ENCODE measurements at regions not wholly inside any gene's neighbourhood (a gene's known extent, or its start where the extent isn't known, plus 50 kb on each side); places are given as distances from the start of the nearest gene placed in this dataset.

DNA sequence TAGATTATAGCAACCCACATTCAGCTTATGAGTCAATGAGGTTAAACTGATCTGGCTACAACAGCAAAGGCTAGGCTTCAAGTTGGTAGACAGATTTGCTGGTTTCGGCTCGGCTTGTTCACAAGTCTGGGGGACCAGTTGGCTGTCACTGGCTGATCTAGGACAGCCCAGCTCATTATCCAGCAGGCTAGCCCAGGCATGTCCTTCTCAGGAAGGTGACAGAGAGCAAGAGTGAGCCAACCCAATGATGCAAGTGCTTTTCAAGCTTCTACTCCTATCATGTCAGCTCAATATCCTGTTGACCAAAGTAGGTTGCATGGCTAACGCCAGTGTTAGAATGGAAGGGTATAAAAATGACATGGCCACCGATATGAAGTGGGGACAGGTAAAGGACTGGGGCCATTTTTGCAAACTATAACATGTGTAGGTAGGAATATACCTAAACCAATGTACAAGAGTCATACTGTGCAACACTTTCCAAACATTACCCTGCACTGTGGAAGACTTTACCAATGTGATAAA is 220.9 kb upstream of the SOX21 start:
- no peak for DNase-seq
- Mint-ChIP-seq H3K36me3 (ENCODE audit: low read depth) (peaks cover 2% of the 10 kb centered on the region), H3K4me1 (no peaks in the 10 kb centered on the region), H3K9me3 (peaks cover 12% of the 10 kb centered on the region), H3K27ac (no peak overlapping the region), H3K27me3 (peaks cover 2% of the 10 kb centered on the region), H3K4me3 (no peak overlapping the region)
- ATAC-seq: no peak

DNA sequence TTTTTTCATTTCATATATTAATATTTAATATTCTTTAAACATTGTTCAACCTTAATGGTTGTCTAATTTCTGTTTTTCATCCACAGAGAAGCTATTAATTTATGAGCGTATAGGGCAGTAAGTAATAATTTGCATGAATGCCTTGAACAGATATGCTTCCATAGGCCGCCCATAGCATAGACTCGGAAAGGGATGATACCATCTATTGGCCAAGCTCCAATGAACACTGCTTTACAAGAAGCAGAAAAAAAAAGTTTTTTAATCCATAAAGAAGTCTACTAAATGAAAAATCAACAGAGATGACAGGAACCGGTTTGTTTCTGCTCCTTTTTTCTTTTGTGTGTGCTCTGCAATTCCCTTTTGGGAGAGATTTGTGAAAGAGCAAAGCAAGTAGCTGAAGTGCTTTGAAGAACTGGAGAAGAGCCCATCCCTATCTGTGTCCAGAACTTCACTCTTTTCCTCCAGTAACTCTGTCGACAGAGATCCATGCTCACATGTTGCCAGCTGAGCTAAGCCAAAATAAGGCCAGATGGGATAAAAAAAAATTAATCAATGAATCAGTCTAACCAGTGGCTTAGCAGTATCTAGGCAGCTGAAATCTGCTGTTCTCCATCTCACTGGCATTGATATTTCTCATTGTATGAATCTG is 215.9 kb upstream of the SOX21 start:
- Mint-ChIP-seq H3K27me3 (no peaks in the 10 kb centered on the region), H3K36me3 (ENCODE audit: low read depth) (peaks cover 2% of the 10 kb centered on the region), H3K4me1 (no peaks in the 10 kb centered on the region), H3K4me3 (no peak overlapping the region), H3K9me3 (peaks cover 6% of the 10 kb centered on the region), H3K27ac (no peak overlapping the region)
- DNase-seq: no peak
- no peak for ATAC-seq

- H3K4me3 Mint-ChIP-seq: no peak overlapping the region
- no peaks in the 10 kb centered on the region for H3K27me3 Mint-ChIP-seq
- H3K36me3 Mint-ChIP-seq (ENCODE audit: low read depth): no peaks in the 10 kb centered on the region
- DNase-seq: no peak
- H3K4me1 Mint-ChIP-seq: no peaks in the 10 kb centered on the region
- ATAC-seq: no peak
- H3K9me3 Mint-ChIP-seq: no peaks in the 10 kb centered on the region
- no peak overlapping the region for H3K27ac Mint-ChIP-seq
Measured at GRCh38 chr13:94925263-94925662, 212.9 kb upstream of the SOX21 start.

DNA sequence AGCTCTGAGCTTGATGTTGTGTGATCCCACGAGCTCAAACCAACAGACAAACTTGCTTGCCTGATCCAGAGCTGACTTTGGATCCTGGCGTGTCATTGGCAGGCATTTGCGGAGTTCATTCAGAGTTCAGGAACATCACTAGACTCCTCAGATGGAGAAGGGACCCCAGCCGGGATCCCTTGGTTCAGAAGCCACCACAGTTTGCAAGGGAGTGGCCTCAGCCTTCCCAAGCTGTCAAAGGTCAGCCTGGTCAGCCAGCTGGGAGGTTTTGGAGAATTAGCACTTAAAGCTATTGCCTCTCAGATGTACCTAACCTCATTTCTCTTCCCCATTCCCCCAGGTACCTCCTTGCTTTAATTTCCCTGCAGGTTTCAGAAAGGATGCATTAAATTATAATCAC is 208.8 kb upstream of the SOX21 start:
- no peak overlapping the region for H3K4me3 Mint-ChIP-seq
- DNase-seq: no peak
- H3K27me3 Mint-ChIP-seq: no peaks in the 10 kb centered on the region
- no peak overlapping the region for H3K27ac Mint-ChIP-seq
- no peaks in the 10 kb centered on the region for H3K36me3 Mint-ChIP-seq (ENCODE audit: low read depth)
- H3K9me3 Mint-ChIP-seq: no peaks in the 10 kb centered on the region
- no peak for ATAC-seq
- no peaks in the 10 kb centered on the region for H3K4me1 Mint-ChIP-seq

- no peak for DNase-seq
- no peaks in the 10 kb centered on the region for H3K36me3 Mint-ChIP-seq (ENCODE audit: low read depth)
- no peaks in the 10 kb centered on the region for H3K27me3 Mint-ChIP-seq
- H3K9me3 Mint-ChIP-seq: no peaks in the 10 kb centered on the region
- H3K27ac Mint-ChIP-seq: no peak overlapping the region
- ATAC-seq: no peak
- no peaks in the 10 kb centered on the region for H3K4me1 Mint-ChIP-seq
- no peak overlapping the region for H3K4me3 Mint-ChIP-seq
Measured at GRCh38 chr13:94920578-94920977, 208.2 kb upstream of the SOX21 start.

- H3K27me3 Mint-ChIP-seq: no peaks in the 10 kb centered on the region
- no peak overlapping the region for H3K27ac Mint-ChIP-seq
- no peaks in the 10 kb centered on the region for H3K36me3 Mint-ChIP-seq (ENCODE audit: low read depth)
- H3K4me3 Mint-ChIP-seq: no peak overlapping the region
- no peaks in the 10 kb centered on the region for H3K9me3 Mint-ChIP-seq
- H3K4me1 Mint-ChIP-seq: no peaks in the 10 kb centered on the region
- DNase-seq (no peak), ATAC-seq (no peak)
Measured at GRCh38 chr13:94917824-94918223, 205.5 kb upstream of the SOX21 start.

DNA sequence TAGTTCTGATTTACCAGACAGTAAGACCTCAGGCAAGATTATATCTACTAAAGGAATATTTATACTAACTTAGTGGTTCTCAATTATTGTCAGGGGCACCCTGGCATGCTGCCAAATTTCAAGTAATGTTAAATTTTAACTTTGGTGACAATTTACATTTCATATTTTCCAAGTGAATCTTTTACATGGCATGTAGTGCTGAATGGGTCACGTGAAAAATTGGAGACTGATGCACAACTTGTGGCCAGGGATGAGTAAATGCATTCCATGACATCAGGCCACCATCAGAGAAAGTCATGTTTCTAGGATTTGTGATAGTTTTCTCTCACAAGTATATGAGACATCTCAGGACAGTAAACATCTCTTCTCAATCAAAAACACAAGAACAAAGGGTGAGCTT is 202.6 kb upstream of the SOX21 start:
- Mint-ChIP-seq H3K4me1 (no peaks in the 10 kb centered on the region), H3K4me3 (no peak overlapping the region), H3K36me3 (ENCODE audit: low read depth) (no peaks in the 10 kb centered on the region), H3K27me3 (peaks cover 10% of the 10 kb centered on the region), H3K27ac (no peak overlapping the region), H3K9me3 (no peaks in the 10 kb centered on the region)
- ATAC-seq (peak; percentile 24), DNase-seq (no peak)

DNA sequence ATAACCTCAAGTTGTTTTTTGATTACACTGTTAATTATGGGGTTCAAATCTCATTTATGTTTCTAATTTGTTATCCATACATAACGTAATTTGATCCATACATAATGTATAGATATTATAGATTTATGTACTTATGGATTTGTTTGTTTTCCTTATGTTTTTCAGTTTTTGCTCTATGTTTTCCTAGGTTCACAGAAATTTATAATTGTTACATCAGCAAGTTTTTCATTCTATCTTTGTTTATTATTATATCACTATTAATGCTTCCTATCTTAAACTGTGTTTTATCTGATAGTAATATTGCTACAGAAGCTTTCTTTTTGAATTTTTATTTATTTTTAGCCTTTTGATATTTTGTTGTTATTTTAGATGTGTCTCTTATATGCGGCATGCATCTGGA is 194.3 kb upstream of the SOX21 start:
- H3K27me3 Mint-ChIP-seq: peaks cover 18% of the 10 kb centered on the region
- no peak for ATAC-seq
- no peaks in the 10 kb centered on the region for H3K9me3 Mint-ChIP-seq
- no peak for DNase-seq
- no peak overlapping the region for H3K4me3 Mint-ChIP-seq
- no peak overlapping the region for H3K27ac Mint-ChIP-seq
- no peaks in the 10 kb centered on the region for H3K36me3 Mint-ChIP-seq (ENCODE audit: low read depth)
- no peaks in the 10 kb centered on the region for H3K4me1 Mint-ChIP-seq

DNA sequence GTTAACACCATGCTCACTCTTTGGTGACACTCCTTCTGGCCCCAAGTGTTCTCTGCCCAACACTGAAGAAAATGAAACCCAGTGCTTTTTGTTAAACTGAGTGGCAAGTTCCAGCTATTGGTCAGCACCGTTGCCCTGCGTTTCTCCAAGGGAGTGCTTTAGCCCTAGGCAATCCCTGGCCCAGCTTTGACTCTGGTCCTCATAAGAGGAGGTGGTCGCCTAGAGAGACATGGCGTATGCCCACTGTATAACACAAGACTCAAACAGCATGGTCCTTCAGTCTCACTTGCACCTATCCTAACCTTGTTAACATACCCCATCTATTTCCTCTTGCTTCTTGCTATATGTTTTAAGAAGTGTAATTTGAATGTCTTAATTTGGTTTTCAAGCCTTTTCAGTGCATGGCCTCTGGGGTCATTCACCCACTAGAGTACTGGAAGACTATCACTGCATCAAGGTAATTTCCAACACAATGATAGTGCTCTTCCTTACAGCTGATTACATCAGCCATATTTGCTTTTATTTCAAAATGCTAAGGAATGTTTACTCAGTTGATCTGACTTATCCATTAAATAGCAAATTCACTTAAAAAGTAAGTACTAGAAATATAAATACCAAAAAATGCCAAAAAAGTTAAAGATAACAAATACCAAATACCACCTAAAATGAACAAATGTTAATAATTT is 190.5 kb upstream of the SOX21 start:
- DNase-seq (no peak), ATAC-seq (no peak)
- Mint-ChIP-seq H3K4me1 (no peaks in the 10 kb centered on the region), H3K9me3 (no peaks in the 10 kb centered on the region), H3K4me3 (no peak overlapping the region), H3K27ac (no peak overlapping the region), H3K36me3 (ENCODE audit: low read depth) (no peaks in the 10 kb centered on the region), H3K27me3 (peaks cover 2% of the 10 kb centered on the region)

DNA sequence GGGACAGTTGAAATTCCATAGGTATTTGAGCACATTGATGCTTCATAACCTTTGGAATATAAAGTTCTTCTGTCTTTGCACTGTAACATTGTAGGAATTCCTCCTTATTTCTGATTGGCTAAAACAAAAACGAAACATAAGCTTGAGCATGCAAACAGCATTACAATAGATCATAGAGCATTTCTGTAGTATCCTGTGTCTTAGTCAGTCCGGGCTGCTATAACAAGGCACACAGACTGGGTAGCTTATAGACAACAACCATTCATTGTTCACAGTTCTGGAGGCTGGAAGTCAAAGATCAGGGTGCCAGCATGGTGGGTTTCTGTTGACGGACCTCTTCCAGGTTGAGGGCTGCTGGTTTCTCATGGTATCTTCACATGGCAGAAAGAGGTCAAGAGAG is 188.7 kb upstream of the SOX21 start:
- Mint-ChIP-seq H3K27ac (no peak overlapping the region), H3K9me3 (no peaks in the 10 kb centered on the region), H3K4me3 (no peak overlapping the region), H3K36me3 (ENCODE audit: low read depth) (no peaks in the 10 kb centered on the region), H3K27me3 (no peaks in the 10 kb centered on the region), H3K4me1 (no peaks in the 10 kb centered on the region)
- DNase-seq: no peak
- no peak for ATAC-seq

DNA sequence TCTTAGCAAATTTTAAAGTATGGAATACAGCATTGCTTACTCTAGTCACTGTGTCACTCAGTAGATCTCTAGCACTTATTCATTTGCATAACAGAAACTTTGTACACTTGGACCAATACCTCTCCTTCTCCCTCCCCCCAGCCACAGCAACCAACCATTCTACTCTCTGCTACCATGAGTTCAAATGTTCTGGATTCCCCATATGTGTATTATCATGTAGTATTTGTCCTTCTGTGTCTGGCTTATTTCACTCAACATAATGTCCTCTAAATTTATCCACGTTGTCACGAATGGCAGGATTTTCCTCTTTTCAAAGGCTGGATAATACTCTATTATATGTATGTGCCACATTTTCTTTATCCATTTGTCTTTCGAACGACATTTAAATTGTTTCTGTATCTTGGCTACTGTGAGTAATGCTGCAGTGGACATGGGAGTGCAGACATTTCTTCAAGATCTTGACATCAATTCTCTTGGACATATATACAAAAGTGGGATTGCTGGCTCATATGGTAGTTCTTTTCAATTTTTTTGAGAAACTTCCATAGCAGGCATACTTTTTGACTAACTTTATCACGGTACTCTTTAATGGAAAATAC is 184.5 kb upstream of the SOX21 start:
- Mint-ChIP-seq H3K27ac (no peak overlapping the region), H3K9me3 (no peaks in the 10 kb centered on the region), H3K36me3 (ENCODE audit: low read depth) (no peaks in the 10 kb centered on the region), H3K4me3 (no peak overlapping the region), H3K27me3 (no peaks in the 10 kb centered on the region), H3K4me1 (no peaks in the 10 kb centered on the region)
- no peak for ATAC-seq
- DNase-seq: no peak

DNA sequence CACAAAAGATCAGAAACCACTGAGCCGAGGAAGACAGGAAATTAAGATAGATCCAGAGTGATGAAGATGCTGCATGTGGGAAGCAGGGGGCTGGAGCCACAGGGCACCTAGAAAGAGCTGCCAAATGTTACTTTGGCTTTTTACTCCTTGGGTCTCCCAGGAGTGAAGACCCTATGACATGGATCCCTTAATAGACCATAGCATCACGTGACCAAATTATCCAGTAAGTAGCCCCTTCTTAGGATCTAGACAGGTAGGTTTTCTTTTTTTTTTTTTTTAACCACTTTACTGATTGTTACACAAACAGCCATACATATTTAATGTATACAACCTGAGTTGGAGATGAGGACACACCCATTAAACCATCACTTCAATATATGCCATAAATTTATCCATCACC is 183.9 kb upstream of the SOX21 start:
- Mint-ChIP-seq H3K4me3 (no peak overlapping the region), H3K27me3 (peaks cover 3% of the 10 kb centered on the region), H3K4me1 (no peaks in the 10 kb centered on the region), H3K36me3 (ENCODE audit: low read depth) (no peaks in the 10 kb centered on the region), H3K27ac (no peak overlapping the region), H3K9me3 (no peaks in the 10 kb centered on the region)
- DNase-seq (no peak), ATAC-seq (no peak)

DNA sequence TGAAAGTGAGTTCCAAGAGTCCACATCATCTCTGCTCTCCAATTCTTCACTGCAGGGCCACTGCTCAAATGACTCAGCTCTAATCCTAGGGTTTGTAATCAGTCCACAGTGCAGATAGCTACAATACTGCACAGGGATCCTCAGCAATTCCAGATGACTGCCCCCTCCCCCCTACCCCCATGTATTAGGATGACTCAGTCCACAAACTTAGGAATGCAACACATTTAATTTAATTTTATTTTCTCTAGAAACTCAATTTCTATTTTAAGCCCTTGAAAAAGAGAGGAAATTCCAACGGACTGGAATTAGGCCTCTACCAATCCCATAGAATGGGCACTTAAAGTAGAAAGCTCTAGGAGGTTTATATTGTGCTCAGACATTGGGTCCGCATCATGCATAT is 173.8 kb upstream of the SOX21 start:
- Mint-ChIP-seq H3K36me3 (ENCODE audit: low read depth) (no peaks in the 10 kb centered on the region), H3K4me3 (no peak overlapping the region), H3K9me3 (no peaks in the 10 kb centered on the region), H3K27ac (no peak overlapping the region), H3K27me3 (no peaks in the 10 kb centered on the region), H3K4me1 (no peaks in the 10 kb centered on the region)
- DNase-seq: no peak
- ATAC-seq: no peak

DNA sequence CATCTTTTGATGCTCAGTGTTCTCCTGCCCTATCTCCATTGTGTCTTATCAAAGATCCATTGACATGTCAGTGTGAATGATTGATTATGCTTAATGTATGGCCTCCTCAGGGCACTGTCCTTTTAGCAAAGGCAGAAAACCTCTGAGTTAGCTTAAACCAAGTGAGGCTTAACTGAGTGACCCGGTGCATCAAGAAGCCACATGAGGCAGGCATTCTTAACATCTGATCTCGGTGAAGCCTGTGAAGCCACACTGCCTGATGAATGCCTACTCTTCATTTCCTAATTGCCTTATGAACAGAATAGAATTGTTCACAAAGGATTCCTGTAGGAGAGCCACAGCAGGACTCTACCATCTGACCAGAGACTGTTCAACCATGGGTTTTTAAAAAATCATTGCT is 168.1 kb upstream of the SOX21 start:
- ATAC-seq (no peak), DNase-seq (no peak)
- no peaks in the 10 kb centered on the region for H3K4me1 Mint-ChIP-seq
- H3K4me3 Mint-ChIP-seq: no peak overlapping the region
- H3K27me3 Mint-ChIP-seq: no peaks in the 10 kb centered on the region
- no peaks in the 10 kb centered on the region for H3K9me3 Mint-ChIP-seq
- H3K27ac Mint-ChIP-seq: no peak overlapping the region
- no peaks in the 10 kb centered on the region for H3K36me3 Mint-ChIP-seq (ENCODE audit: low read depth)

GRCh38 chr13:94878602-94879165 is 166.3 kb upstream of the SOX21 start:
- DNase-seq (no peak), ATAC-seq (no peak)
- Mint-ChIP-seq H3K36me3 (ENCODE audit: low read depth) (no peaks in the 10 kb centered on the region), H3K4me3 (no peak overlapping the region), H3K9me3 (no peaks in the 10 kb centered on the region), H3K27ac (no peak overlapping the region), H3K27me3 (no peaks in the 10 kb centered on the region), H3K4me1 (no peaks in the 10 kb centered on the region)

Data from activated naive CD8-positive, alpha-beta T cell treated with anti-CD3 and anti-CD28 coated beads, Interleukin-2, amount 50 U/mL, for 24 hours (primary cell).